GM12874 (cell line): ENCODE measurements at regions not wholly inside any gene's neighbourhood (a gene's known extent, or its start where the extent isn't known, plus 50 kb on each side); places are given as distances from the start of the nearest gene placed in this dataset.

Experiments
- CTCF ChIP-seq: IDR thresholded peaks from 2 replicates; pipeline ENCODE4 v1.5.1; 2011; ENCODE audit warnings: low read depth, mild to moderate bottlenecking, control low read depth, low read length, moderate library complexity; ENCODE audit not compliant: insufficient read depth

DNA sequence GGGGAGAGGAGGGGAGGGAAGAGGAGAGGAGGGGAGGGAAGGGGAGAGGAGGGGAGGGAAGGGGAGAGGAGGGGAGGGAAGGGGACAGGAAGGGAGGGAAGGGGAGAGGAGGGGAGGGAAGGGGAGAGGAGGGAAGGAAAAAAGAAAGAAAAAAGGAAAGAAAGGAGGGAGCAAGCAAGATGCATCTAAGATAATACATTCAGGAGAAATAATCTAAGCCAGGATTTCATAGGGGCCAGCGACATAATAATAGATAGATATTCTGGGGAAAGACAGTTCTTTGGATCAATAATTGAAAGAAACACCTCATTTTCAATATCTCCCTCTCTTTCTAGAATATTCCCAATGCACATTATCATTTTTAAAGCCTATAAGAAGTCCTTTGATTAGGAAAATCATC, 328.9 kb upstream of the ID2 start:
- no peak for TF ChIP-seq CTCF

DNA sequence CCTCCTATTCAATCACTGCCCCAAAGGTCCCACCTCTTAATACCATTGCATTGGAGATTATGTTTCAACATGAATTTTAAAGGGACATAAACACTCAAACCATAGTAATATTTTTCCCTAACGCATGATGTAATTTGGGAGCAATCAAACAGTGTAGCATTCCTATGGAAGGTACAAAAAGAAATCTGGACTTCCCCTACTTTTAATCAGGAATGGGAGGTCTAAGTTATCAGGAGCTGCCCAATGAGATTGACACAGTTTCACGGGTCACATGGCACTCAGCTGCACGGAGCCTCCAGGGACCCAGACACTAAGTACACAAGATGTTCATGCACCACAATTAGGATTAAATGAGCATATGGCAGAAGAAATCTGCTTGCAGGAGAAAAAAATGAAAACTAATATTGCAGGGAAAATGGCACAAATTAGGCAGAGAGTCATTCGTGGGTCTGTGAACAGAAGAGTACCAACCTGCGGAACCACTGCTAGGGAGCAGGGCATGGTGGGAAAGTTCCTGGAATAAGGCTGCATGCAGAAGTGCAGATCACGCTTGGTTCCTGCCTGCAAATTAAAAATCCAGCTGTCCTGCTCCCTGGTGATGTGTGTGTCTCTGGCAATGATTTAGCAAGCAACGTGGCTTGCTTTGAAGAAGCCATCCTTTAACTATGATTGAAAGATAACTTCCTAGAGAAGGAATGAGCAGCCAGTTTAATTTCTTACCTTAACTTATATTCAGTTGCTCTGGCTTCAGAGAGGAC, 326.6 kb upstream of the ID2 start:
- TF ChIP-seq CTCF = no peak

DNA sequence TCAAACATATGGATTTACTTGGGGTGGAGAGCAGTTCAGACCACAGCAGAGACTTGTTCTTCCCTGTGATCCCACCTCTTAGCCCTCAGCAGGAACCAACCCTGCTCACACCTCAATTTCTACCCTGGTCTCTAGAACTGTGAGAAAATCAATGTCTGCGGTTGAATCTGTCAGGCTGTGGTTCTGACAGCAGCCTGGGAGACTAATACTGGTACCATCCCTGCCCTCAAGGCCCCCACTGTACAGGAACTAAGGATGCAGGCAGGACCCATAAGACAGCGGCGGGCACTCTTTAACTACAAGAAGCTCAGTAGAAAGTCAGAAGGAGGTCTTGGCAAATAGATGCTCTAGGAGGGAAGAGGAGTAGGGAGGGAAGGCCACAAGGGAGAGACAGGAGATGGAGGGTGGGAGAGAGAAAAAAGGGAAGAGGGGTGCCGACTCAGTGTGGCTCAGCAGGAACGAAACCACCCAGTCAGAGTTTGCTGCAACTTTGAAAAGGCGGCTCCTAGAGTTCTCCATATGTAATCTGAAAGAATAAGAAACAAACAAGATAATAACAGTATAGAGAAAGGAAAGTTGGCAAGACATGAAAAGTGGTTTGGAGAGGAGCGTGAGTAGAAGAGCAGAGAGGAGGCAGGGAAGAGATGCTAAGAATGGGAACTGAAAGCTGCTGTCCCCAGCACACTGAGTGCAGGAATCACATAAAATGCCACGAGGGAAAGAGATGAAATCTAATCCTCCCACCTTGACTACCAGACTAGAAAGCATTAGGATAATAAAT, 323.9 kb upstream of the ID2 start:
- TF ChIP-seq CTCF = no peak

DNA sequence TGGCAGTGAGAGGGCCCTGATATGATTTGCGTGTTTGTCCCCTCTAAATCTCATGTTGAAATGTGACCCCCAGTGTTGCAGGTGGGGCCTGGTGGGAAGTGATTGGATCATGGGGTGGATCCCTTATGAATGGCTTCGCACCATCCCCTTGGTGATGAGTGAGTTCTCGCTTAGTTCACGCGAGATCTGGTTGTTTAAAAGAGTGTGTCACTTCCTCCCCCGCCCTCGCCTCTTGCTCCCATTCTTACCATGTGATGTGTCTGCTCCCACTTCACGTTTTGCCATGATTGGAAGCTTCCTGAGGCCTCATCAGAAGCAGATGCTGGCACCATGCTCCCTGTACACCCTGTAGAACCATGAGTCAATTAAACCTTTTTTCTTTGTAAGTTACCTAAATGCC, 319.9 kb upstream of the ID2 start:
- TF ChIP-seq CTCF = no peak

DNA sequence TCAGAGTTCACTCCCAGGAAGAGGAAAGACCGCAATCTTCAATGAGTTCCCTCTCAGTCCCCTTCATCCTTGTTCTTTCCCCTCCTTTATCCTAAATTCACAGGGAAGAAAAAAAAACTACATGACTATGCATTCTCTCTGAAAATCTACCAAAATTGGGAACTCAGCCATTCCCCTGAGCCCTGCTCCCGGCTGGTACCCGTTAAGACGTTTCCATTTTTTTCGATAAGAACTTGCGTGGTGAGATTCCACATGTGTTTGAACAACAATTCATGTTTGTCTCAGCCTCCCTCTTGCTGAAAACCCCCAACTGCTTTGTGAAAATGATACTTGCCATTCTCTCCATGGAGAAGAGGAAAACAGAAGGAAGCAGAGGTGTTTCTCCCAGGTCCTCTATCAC, 318.7 kb upstream of the ID2 start:
- no peak for TF ChIP-seq CTCF

DNA sequence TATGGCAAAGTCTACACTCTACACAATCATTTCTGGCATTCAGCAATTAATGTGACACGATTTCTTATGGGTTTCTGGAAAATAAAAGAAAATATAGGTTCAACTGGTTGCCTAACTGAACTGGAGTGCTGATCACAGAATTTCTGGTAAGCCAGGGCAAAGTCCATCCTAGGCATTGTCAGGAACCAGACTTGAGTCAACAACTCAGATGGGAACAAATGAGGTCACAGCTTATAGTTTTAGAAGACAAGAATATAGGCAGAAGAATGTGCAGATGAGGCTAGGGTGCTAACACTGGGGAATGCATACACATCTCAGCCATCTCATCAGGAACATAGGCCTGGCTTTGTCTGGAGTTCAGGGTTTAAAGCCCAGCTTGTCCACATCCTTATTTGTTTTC, 317.2 kb upstream of the ID2 start:
- no peak for TF ChIP-seq CTCF

- no peak for TF ChIP-seq CTCF
These were observed 316.4 kb upstream of the ID2 start for GRCh38 chr2:8365331-8365910.
